Pancreas (tissue), 10 donors: ENCODE measurements at regions not wholly inside any gene's neighbourhood (a gene's known extent, or its start where the extent isn't known, plus 50 kb on each side); places are given as distances from the start of the nearest gene placed in this dataset.
"Not testable (repeated sequence)": the region's sequence is repeated elsewhere in the genome, so short reads cannot be mapped to it uniquely, and the experiment has no call there.

Source experiments
- ATAC-seq, 4 donors: fragments of 200-7000 bp; cut with Tn5 transposase; one replicate each; pipeline versions ENCODE4 v1.8.0 to v1.9.1; 2020; ENCODE audit warnings: mild to moderate bottlenecking in 4 of 4, moderate library complexity in 4 of 4
- DNase-seq, 6 donors: peaks; one replicate each; pipeline ENCODE4 v3.0.0-alpha.2; 2020
- FAIRE-seq: peaks from 2 replicates; lab custom pipeline; 2012; peaks lifted over from hg19 to GRCh38; lab: Jason Lieb, UNC
- H3K27ac ChIP-seq, 4 donors: fragments of 200-600 bp; sonication (generic); 1 replicate in 3 of 4; 2 replicates in 1 of 4; pipeline versions ENCODE4 v1.5.0 to v1.8.0; 2020
- H3K27me3 ChIP-seq, 4 donors: fragments of 200-600 bp; one replicate each; pipeline ENCODE4 v1.8.0; 2021
- H3K36me3 ChIP-seq, 3 donors: fragments of 200-600 bp; sonication (generic) in 1 of 3; one replicate each; pipeline versions ENCODE4 v1.5.0 to v1.8.0; 2020 to 2021
- H3K4me1 ChIP-seq, 3 donors: fragments of 200-600 bp; one replicate each; pipeline ENCODE4 v1.8.0; 2021
- H3K4me3 ChIP-seq, 4 donors: fragments of 200-600 bp; sonication (generic) in 2 of 4; one replicate each; pipeline versions ENCODE4 v1.5.0 to v1.8.0; 2020 to 2021
- H3K9me3 ChIP-seq, 4 donors: fragments of 200-600 bp; one replicate each; pipeline ENCODE4 v1.8.0; 2021
- WGBS, 2 donors: extraction: QIAGEN DNeasy Blood & Tissue Kit; methylation state at CpG; one replicate each; pipeline ENCODE4 v1.1.7; 2013; 5-methylcytosine and 5-hydroxymethylcytosine counted together
- intact Hi-C, 3 donors: fragments of 100-400 bp; cut with DNase I; formaldehyde crosslinking; loops; one replicate each; pipeline versions ENCODE4 v1.11.1 to v1.14.2; 2022
- TF ChIP-seq, protein P1 (sequence below), 4 donors: fragments of 200-600 bp; sonication (generic) in 3 of 4; IDR thresholded peaks; one replicate each; pipeline versions ENCODE4 v1.5.0 to v1.8.0; 2021; ENCODE audit warnings: antibody characterized with exemption in 4 of 4
- donor health status: healthy with polysubstance abuse.
- donor health status: DM: no; HTN: no; CAD: no; lungs with moderate emphysema.
- donor health status: DM: no; HTN: no; CAD: no.
- donor health status: control.
- donor health status: control.
- donor health status: Bipolar disorder and iron deficiency.
- donor health status: DM: yes; HTN: yes; CAD: no.
- donor health status: DM: no; HTN: no; CAD: no.
- donor health status: DM: no; HTN: no; CAD: no.
- donor health status: DM: yes; HTN: yes; CAD: no.

DNA sequence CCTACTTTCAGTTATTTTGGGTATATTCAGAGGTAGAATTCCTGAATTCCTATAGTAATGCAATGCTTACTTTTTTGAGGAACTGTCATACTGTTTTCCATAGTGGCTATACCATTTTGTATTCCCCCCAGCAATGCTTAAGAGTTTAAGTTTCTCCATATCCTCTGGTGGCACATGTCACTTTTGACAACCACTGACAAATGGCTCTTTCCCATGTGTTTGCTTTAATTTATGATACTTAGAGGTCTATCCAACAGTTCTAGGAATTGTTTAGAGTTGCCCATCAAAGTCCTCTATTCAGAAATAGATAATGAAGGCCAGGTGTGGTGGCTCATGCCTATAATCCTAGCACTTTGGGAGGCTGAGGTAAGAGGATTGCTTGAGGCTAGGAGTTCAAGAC is 128.9 kb upstream of the CFAP20DC start:
- no peak for DNase-seq
- no peaks in the 10 kb centered on the region for H3K9me3 ChIP-seq

GRCh38 chr3:59171491-59171890 is 121.7 kb upstream of the CFAP20DC start:
- Histone ChIP-seq H3K4me1 (no peaks in the 10 kb centered on the region), H3K27me3 (no peaks in the 10 kb centered on the region), H3K4me3 (no peak overlapping the region), H3K27ac (no peak overlapping the region), H3K36me3 (no peaks in the 10 kb centered on the region), H3K9me3 (no peaks in the 10 kb centered on the region)
- DNase-seq = no peak
- intact Hi-C loops = no loop called here
- no peak for ATAC-seq
- TF ChIP-seq, protein P1, sequence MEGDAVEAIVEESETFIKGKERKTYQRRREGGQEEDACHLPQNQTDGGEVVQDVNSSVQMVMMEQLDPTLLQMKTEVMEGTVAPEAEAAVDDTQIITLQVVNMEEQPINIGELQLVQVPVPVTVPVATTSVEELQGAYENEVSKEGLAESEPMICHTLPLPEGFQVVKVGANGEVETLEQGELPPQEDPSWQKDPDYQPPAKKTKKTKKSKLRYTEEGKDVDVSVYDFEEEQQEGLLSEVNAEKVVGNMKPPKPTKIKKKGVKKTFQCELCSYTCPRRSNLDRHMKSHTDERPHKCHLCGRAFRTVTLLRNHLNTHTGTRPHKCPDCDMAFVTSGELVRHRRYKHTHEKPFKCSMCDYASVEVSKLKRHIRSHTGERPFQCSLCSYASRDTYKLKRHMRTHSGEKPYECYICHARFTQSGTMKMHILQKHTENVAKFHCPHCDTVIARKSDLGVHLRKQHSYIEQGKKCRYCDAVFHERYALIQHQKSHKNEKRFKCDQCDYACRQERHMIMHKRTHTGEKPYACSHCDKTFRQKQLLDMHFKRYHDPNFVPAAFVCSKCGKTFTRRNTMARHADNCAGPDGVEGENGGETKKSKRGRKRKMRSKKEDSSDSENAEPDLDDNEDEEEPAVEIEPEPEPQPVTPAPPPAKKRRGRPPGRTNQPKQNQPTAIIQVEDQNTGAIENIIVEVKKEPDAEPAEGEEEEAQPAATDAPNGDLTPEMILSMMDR (IDR thresholded peaks at IDR 0.05) = no peak
- FAIRE-seq = no peak
- WGBS, 2 donors = 59 to 81% methylated on average over 1 of the region's 1 CpG

More for the DNA sequence above, 128.9 kb upstream of the CFAP20DC start:
- Histone ChIP-seq H3K4me3 (no peak overlapping the region), H3K36me3 (no peaks in the 10 kb centered on the region), H3K27ac (no peak overlapping the region), H3K4me1 (no peaks in the 10 kb centered on the region), H3K27me3 (no peaks in the 10 kb centered on the region)
- ATAC-seq (no peak), FAIRE-seq (no peak)
- TF ChIP-seq, protein P1 (IDR thresholded peaks at IDR 0.05) = no peak
- intact Hi-C loops = no loop called here

DNA sequence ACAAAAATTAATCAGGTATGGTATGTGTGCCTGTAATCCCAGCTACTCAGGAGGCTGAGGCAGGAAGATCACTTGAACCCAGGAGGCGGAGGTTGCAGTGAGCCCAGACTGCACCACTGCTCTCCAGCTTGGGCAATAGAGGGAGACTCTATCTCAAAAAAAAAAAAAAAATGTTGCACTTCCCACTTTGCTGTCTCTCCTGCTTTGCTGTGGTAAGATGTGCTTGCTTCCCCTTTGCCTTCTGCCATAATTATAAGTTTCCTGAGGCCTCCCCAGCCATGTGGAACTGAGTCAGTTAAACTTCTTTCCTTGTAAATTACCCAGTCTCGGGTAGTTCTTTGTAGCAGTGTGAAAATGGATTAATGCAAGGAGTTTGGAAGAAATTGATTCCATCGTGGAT is 120.3 kb upstream of the CFAP20DC start:
- DNase-seq, H3K27me3 ChIP-seq, FAIRE-seq, intact Hi-C loops, H3K27ac ChIP-seq, ATAC-seq, H3K4me1 ChIP-seq, H3K9me3 ChIP-seq, H3K36me3 ChIP-seq, H3K4me3 ChIP-seq: not testable (repeated sequence)
- WGBS, 2 donors = 70 to 80% methylated on average over 3 of the region's 3 CpGs

- no peak for ATAC-seq
- no peak overlapping the region for H3K4me3 ChIP-seq
- 56 to 90% methylated on average over 1 of the region's 1 CpG for WGBS, 2 donors
Observed at GRCh38 chr3:59167756-59168155, 117.9 kb upstream of the CFAP20DC start.

GRCh38 chr3:59163953-59164352 is 114.1 kb upstream of the CFAP20DC start:
- ATAC-seq (no peak), FAIRE-seq (no peak), DNase-seq (no peak)
- no peaks in the 10 kb centered on the region for H3K9me3 ChIP-seq
- no peaks in the 10 kb centered on the region for H3K36me3 ChIP-seq
- H3K27me3 ChIP-seq = no peaks in the 10 kb centered on the region
- TF ChIP-seq, protein P1 (IDR thresholded peaks at IDR 0.05) = no peak
- intact Hi-C loops = no loop called here
- no peak overlapping the region for H3K27ac ChIP-seq
- no peaks in the 10 kb centered on the region for H3K4me1 ChIP-seq
- H3K4me3 ChIP-seq = no peak overlapping the region
- WGBS, 2 donors = 88 to 96% methylated on average over 2 of the region's 2 CpGs

More at GRCh38 chr3:59167756-59168155, 117.9 kb upstream of the CFAP20DC start:
- FAIRE-seq (no peak), DNase-seq (no peak)
- Histone ChIP-seq H3K9me3 (no peaks in the 10 kb centered on the region), H3K27me3 (no peaks in the 10 kb centered on the region), H3K36me3 (no peaks in the 10 kb centered on the region), H3K27ac (no peak overlapping the region), H3K4me1 (no peaks in the 10 kb centered on the region)
- intact Hi-C loops = no loop called here
- TF ChIP-seq, protein P1 (IDR thresholded peaks at IDR 0.05) = no peak
